ENCODE measurements at regions not wholly inside any gene's neighbourhood (a gene's known extent, or its start where the extent isn't known, plus 50 kb on each side); places are given as distances from the start of the nearest gene placed in this dataset.

DNA sequence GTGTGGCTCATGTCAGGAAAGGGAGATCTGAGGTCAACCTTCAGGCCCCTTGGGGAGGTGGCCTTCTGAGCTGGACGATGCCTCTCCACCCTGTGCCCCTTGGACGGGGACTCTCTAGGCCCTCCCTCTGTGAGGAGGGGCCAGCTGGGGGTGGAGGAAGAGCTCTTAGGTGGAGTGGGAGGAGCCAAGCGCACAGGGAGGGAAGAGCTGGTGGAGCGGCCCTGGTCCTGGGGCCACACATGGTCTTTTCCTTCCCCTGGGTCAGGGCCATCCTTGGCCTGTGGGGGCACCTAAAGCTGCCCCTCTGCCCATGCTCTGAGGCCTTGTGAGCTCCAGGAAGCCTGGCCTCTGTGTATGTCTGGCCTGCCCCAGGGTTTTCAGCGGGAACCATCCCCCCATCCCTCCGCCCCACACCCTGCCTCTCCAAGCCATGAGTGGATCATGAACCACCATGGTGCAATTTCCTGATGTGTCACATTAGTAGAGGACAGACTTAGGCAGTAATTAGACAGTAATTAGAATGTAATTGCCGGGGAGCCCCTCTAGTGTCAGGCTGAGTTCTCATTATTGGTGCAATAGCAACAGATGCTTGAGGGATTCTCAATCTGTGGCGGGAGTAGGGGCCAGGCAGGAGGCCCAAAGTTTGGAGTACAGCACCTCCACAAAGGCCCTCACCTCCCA is 63.0 kb downstream of the GLI2 start:
- TF ChIP-seq ZNF274 (IDR thresholded peaks at IDR 0.05; ENCODE audit: low read depth, low read length) = no peak
- no peak for TF ChIP-seq YY1 (IDR thresholded peaks at IDR 0.05; ENCODE audit: insufficient read depth, insufficient read length)
